Neural crest cell (in vitro differentiated cells): ENCODE measurements at regions not wholly inside any gene's neighbourhood (a gene's known extent, or its start where the extent isn't known, plus 50 kb on each side); places are given as distances from the start of the nearest gene placed in this dataset.
"Not testable (repeated sequence)": the region's sequence is repeated elsewhere in the genome, so short reads cannot be mapped to it uniquely, and the experiment has no call there.

Source experiments
- DNase-seq: peaks from one replicate; pipeline ENCODE4 v3.0.0; 2021; ENCODE audit warnings: low read depth, mixed read lengths, low spot score
- H3K27ac Mint-ChIP-seq: one replicate; pipeline ENCODE4 v1.8.0; 2021; ENCODE audit warnings: mild to moderate bottlenecking, mixed read lengths; ENCODE audit not compliant: unreplicated experiment
- H3K27me3 Mint-ChIP-seq: 2 replicates; pipeline ENCODE4 v1.8.0; 2021; ENCODE audit warnings: low read depth, mild to moderate bottlenecking, mixed read lengths
- H3K36me3 Mint-ChIP-seq: 2 replicates; pipeline ENCODE4 v1.8.0; 2021; ENCODE audit warnings: low read depth, mild to moderate bottlenecking, mixed read lengths
- H3K4me1 Mint-ChIP-seq: 2 replicates; pipeline ENCODE4 v1.8.0; 2021; ENCODE audit warnings: mixed read lengths
- H3K4me3 Mint-ChIP-seq: one replicate; pipeline ENCODE4 v1.8.0; 2021; ENCODE audit warnings: mild to moderate bottlenecking, mixed read lengths
- H3K9me3 Mint-ChIP-seq: 2 replicates; pipeline ENCODE4 v1.8.0; 2021; ENCODE audit warnings: mixed read lengths
- TF ChIP-seq, protein P1 (sequence below): fragments of 200-600 bp; sonication (generic); conservative IDR thresholded peaks from 2 replicates; pipeline ENCODE4 v1.5.0; 2021; ENCODE audit warnings: antibody characterized with exemption, mild to moderate bottlenecking

GRCh38 chr13:50396001-50396400 is 380.8 kb downstream of the KCNRG start:
- Mint-ChIP-seq H3K27me3 (no peaks in the 10 kb centered on the region), H3K27ac (no peak overlapping the region), H3K4me1 (peaks cover 15% of the 10 kb centered on the region), H3K36me3 (peaks cover 9% of the 10 kb centered on the region), H3K9me3 (peaks cover 3% of the 10 kb centered on the region), H3K4me3 (no peak overlapping the region)
- no peak for DNase-seq
- TF ChIP-seq, protein P1, sequence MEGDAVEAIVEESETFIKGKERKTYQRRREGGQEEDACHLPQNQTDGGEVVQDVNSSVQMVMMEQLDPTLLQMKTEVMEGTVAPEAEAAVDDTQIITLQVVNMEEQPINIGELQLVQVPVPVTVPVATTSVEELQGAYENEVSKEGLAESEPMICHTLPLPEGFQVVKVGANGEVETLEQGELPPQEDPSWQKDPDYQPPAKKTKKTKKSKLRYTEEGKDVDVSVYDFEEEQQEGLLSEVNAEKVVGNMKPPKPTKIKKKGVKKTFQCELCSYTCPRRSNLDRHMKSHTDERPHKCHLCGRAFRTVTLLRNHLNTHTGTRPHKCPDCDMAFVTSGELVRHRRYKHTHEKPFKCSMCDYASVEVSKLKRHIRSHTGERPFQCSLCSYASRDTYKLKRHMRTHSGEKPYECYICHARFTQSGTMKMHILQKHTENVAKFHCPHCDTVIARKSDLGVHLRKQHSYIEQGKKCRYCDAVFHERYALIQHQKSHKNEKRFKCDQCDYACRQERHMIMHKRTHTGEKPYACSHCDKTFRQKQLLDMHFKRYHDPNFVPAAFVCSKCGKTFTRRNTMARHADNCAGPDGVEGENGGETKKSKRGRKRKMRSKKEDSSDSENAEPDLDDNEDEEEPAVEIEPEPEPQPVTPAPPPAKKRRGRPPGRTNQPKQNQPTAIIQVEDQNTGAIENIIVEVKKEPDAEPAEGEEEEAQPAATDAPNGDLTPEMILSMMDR, result no peak

DNA sequence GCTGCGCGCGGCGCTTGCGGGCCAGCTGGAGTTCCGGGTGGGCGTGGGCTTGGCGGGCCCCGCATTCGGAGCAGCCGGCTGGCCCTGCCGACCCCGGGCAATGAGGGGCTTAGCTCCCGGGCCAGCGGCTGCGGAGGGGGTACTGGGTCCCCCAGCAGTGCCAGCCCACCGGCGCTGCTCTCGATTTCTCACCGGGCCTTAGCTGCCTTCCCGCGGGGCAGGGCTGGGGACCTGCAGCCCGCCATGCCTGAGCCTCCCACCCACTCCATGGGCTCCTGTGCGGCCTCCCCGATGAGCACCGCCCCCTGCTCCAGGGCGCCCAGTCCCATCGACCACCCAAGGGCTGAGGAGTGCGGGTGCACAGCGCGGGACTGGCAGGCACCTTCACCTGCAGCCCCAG is 381.4 kb downstream of the KCNRG start:
- not testable (repeated sequence) for DNase-seq, H3K27ac Mint-ChIP-seq, H3K9me3 Mint-ChIP-seq, H3K4me3 Mint-ChIP-seq, H3K27me3 Mint-ChIP-seq
- H3K4me1 Mint-ChIP-seq, result peaks cover 19% of the 10 kb centered on the region
- H3K36me3 Mint-ChIP-seq, result peaks cover 12% of the 10 kb centered on the region

DNA sequence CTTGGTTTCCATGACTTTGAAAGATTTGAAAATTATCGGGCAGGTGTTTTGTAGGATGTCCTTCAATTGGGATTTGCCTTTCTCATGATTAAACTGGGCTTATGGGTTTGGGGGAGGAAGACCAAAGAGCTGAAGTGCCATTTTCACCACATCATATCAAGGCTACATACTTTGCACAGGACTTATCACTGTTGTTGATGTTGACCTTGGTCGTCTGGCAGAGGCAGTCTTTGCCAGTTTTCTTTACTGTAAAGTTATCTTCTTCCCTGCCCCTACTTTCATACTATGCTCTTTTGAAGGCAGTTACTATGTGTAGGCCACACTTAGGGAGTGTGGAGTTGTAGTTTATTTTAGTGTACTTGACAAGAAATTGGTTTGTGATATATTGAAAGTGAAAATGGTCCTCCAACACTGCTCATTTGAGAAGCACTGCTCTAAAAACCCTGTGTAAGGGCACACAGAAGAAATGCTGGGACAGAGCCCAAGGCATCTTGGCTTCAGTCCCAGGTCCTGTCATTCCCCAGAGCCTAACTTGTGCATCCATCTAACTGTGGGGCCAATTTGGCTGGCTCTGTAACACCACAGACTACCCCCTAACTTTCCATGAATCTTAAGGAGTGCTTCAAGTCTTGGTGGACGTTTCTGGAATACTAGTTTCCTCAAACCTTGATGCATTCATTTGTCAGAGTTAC is 384.9 kb downstream of the KCNRG start:
- TF ChIP-seq, protein P1, result no peak
- DNase-seq, result no peak
- peak overlapping the region; percentile 5 for H3K27ac Mint-ChIP-seq
- peaks cover 10% of the 10 kb centered on the region for H3K9me3 Mint-ChIP-seq
- no peak overlapping the region for H3K4me3 Mint-ChIP-seq
- no peaks in the 10 kb centered on the region for H3K27me3 Mint-ChIP-seq
- H3K4me1 Mint-ChIP-seq, result peaks cover 14% of the 10 kb centered on the region
- peaks cover 16% of the 10 kb centered on the region for H3K36me3 Mint-ChIP-seq

GRCh38 chr13:50401049-50401505 is 385.8 kb downstream of the KCNRG start:
- TF ChIP-seq, protein P1, result no peak
- H3K36me3 Mint-ChIP-seq, result peaks cover 16% of the 10 kb centered on the region
- H3K27me3 Mint-ChIP-seq, result no peaks in the 10 kb centered on the region
- H3K4me3 Mint-ChIP-seq, result peak overlapping the region; percentile 3
- peak overlapping the region; percentile 19 for H3K27ac Mint-ChIP-seq
- peaks cover 14% of the 10 kb centered on the region for H3K4me1 Mint-ChIP-seq
- H3K9me3 Mint-ChIP-seq, result peaks cover 12% of the 10 kb centered on the region
- no peak for DNase-seq

DNA sequence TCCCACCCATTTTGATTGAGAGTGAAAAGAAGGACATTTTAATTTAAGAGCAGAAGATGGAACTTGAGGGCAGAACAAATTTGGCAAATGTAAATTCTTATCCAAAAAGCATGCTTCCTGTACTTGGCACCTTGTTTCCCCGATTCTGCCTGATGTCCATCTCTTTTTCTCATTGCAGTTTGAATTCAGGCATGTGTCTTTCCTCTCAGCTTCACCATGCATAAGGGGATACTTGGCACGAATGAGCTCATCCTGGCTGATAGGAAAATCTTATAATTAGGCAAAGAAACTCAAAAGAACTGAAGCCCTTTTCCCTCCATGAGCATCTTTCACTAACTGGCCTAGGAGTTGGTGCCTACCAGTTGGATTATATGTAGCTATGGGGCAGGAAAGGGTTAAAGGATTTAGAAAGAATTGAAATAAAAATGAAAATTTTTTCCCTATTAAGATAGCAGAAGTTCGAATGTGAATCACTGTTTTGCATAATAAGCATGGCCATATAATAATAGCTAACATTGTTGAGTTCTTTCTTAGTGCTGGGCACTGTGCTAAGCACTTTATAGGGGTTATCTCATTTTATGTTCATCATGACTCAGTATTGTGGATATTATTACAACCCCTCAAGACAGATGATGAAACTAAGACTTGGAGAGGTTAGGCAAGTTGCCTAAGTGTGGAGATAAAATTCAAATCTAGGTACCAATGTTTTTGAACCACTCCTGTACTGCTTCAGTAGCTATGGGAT is 386.6 kb downstream of the KCNRG start:
- no peaks in the 10 kb centered on the region for H3K27me3 Mint-ChIP-seq
- H3K9me3 Mint-ChIP-seq, result peaks cover 15% of the 10 kb centered on the region
- H3K4me3 Mint-ChIP-seq, result no peak overlapping the region
- TF ChIP-seq, protein P1, result no peak
- H3K4me1 Mint-ChIP-seq, result peaks cover 16% of the 10 kb centered on the region
- no peak for DNase-seq
- H3K27ac Mint-ChIP-seq, result peak overlapping the region; percentile 19
- H3K36me3 Mint-ChIP-seq, result peaks cover 16% of the 10 kb centered on the region

- Mint-ChIP-seq H3K27ac (no peak overlapping the region), H3K9me3 (peaks cover 12% of the 10 kb centered on the region), H3K36me3 (peaks cover 12% of the 10 kb centered on the region), H3K4me3 (no peak overlapping the region), H3K27me3 (no peaks in the 10 kb centered on the region), H3K4me1 (peaks cover 22% of the 10 kb centered on the region)
- DNase-seq, result no peak
- TF ChIP-seq, protein P1, result no peak
These were observed 388.1 kb downstream of the KCNRG start for GRCh38 chr13:50403311-50403710.
